Lung (tissue), 11 donors: ENCODE measurements at regions not wholly inside any gene's neighbourhood (a gene's known extent, or its start where the extent isn't known, plus 50 kb on each side); places are given as distances from the start of the nearest gene placed in this dataset.
A peak's percentile ranks its signal among the peaks of the same experiment; 100 is the strongest.
"Not testable (repeated sequence)": the region's sequence is repeated elsewhere in the genome, so short reads cannot be mapped to it uniquely, and the experiment has no call there.

Experiments
- ATAC-seq: fragments of 200-7000 bp; cut with Tn5 transposase; one replicate; pipeline ENCODE4 v1.9.1; 2020; ENCODE audit warnings: moderate number of reproducible peaks; ENCODE audit not compliant: insufficient read depth, low FRiP score
- DNase-seq, 3 donors: peaks; one replicate each; pipeline ENCODE4 v3.0.0-alpha.2; 2013 to 2017
- H3K27ac ChIP-seq, 2 donors: one replicate each; pipeline ENCODE4 v1.5.1; 2013; ENCODE audit warnings: mild to moderate bottlenecking in 2 of 2, moderate library complexity in 2 of 2, control low read depth in 1 of 2, inconsistent platforms in 1 of 2, low read depth in 1 of 2, low read length in 1 of 2
- H3K27me3 ChIP-seq, 3 donors: one replicate each; pipeline ENCODE4 v1.5.1; 2013; ENCODE audit warnings: low read length in 2 of 3; ENCODE audit not compliant: control insufficient read depth in 3 of 3, insufficient read depth in 3 of 3
- H3K36me3 ChIP-seq, 4 donors: one replicate each; pipeline ENCODE4 v1.5.1; 2013; ENCODE audit warnings: low read length in 4 of 4, mild to moderate bottlenecking in 1 of 4, moderate library complexity in 1 of 4; ENCODE audit not compliant: control insufficient read depth in 4 of 4, insufficient read depth in 4 of 4
- H3K4me1 ChIP-seq, 5 donors: one replicate each; pipeline ENCODE4 v1.5.1; 2013; ENCODE audit warnings: low read length in 5 of 5, mild to moderate bottlenecking in 2 of 5, moderate library complexity in 1 of 5; ENCODE audit not compliant: control insufficient read depth in 5 of 5, insufficient read depth in 5 of 5
- H3K4me3 ChIP-seq: one replicate; pipeline ENCODE4 v1.5.1; 2013; ENCODE audit warnings: mild to moderate bottlenecking, control low read depth, moderate library complexity
- H3K9ac ChIP-seq, 2 donors: one replicate each; pipeline ENCODE4 v1.5.1; 2013; ENCODE audit warnings: low read length in 2 of 2, control low read depth in 1 of 2; ENCODE audit not compliant: insufficient read depth in 1 of 2
- H3K9me3 ChIP-seq, 4 donors: one replicate each; pipeline ENCODE4 v1.5.1; 2013; ENCODE audit warnings: low read length in 3 of 4, mild to moderate bottlenecking in 1 of 4, moderate library complexity in 1 of 4; ENCODE audit not compliant: control insufficient read depth in 4 of 4, insufficient read depth in 3 of 4
- WGBS, 2 donors: extraction: QIAGEN DNeasy Blood & Tissue Kit; methylation state at CpG; one replicate each; pipeline ENCODE4 v1.1.7; 2013; 5-methylcytosine and 5-hydroxymethylcytosine counted together
- TF ChIP-seq, protein P1 (sequence below): IDR thresholded peaks from 2 replicates; pipeline ENCODE4 v1.5.1; 2012; ENCODE audit warnings: mild to moderate bottlenecking; ENCODE audit errors: control extremely low read depth, extremely low read depth
- donor health status: control.
- donor health status: control.
- donor health status: Bipolar disorder and iron deficiency.
- donor health status: healthy.
- donor health status: DM: yes; HTN: yes; CAD: no.

DNA sequence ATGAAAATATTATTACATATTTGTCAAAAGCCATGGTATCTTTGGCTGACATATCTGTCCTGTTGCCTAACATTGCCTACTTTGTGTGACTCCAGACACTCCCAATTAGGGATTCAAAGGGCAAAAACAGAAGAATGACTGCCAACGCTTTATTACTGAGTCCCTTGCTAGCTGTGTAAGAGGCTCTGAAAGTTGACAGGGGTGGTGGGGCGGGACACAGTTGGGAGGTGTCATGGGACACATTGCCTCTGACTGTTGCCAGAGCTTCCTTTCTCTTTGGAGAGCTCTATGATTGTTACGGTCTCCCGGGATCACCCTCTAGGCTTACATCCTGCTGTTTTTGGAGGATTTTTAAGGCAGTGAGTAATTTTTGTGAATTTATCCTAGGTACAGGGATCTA is 249.6 kb upstream of the ACVR2A start:
- WGBS, 2 donors: 72 to 93% methylated on average over 4 of the region's 4 CpGs
- no peak for ATAC-seq
- TF ChIP-seq, protein P1, sequence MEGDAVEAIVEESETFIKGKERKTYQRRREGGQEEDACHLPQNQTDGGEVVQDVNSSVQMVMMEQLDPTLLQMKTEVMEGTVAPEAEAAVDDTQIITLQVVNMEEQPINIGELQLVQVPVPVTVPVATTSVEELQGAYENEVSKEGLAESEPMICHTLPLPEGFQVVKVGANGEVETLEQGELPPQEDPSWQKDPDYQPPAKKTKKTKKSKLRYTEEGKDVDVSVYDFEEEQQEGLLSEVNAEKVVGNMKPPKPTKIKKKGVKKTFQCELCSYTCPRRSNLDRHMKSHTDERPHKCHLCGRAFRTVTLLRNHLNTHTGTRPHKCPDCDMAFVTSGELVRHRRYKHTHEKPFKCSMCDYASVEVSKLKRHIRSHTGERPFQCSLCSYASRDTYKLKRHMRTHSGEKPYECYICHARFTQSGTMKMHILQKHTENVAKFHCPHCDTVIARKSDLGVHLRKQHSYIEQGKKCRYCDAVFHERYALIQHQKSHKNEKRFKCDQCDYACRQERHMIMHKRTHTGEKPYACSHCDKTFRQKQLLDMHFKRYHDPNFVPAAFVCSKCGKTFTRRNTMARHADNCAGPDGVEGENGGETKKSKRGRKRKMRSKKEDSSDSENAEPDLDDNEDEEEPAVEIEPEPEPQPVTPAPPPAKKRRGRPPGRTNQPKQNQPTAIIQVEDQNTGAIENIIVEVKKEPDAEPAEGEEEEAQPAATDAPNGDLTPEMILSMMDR: no peak

GRCh38 chr2:147594038-147594437 is 250.8 kb upstream of the ACVR2A start:
- Histone ChIP-seq H3K9me3 (peaks cover 0 to 5% (median 2%) of the 10 kb centered on the region in 4 donors), H3K4me3 (no peak overlapping the region), H3K4me1 (peaks cover 0 to 9% (median 0%) of the 10 kb centered on the region in 5 donors), H3K27me3 (no peaks in the 10 kb centered on the region), H3K36me3 (no peaks in the 10 kb centered on the region), H3K9ac (no peak overlapping the region), H3K27ac (no peak overlapping the region)
- no peak for ATAC-seq
- 79 to 88% methylated on average over 3 of the region's 3 CpGs for WGBS, 2 donors
- TF ChIP-seq, protein P1: no peak
- no peak for DNase-seq

More for the DNA sequence above, 249.6 kb upstream of the ACVR2A start:
- Histone ChIP-seq H3K27ac (no peak overlapping the region), H3K9ac (no peak overlapping the region), H3K27me3 (no peaks in the 10 kb centered on the region), H3K4me3 (no peak overlapping the region), H3K36me3 (no peaks in the 10 kb centered on the region), H3K9me3 (peaks cover 0 to 5% (median 2%) of the 10 kb centered on the region in 4 donors), H3K4me1 (peaks cover 0 to 9% (median 0%) of the 10 kb centered on the region in 5 donors)
- peak in 2 of 3 donors; percentile 23 to 41 for DNase-seq

DNA sequence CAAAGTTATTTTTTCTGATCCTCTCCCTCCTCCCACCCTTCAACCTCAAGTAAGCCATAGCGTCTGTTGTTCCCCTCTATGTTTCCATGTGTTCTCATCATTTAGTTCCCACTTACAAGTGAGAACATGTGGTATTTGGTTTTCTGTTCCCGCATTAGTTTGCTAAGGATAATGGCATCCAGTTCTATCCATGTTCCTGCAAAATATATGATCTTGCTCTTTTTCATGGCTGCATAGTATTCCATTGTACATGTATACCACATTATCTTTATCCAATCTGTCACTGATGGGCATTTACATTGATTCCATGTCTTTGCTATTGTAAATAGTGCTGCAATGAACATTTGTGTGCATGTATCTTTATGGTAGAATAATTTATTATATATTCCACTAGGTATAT is 252.0 kb upstream of the ACVR2A start:
- not testable (repeated sequence) for H3K36me3 ChIP-seq, ATAC-seq
- WGBS, 2 donors: 94 to 98% methylated on average over 2 of the region's 2 CpGs

GRCh38 chr2:147589127-147589526 is 255.7 kb upstream of the ACVR2A start:
- no peak for ATAC-seq
- no peaks in the 10 kb centered on the region for H3K4me1 ChIP-seq
- H3K9ac ChIP-seq: no peak overlapping the region
- WGBS, 2 donors: 78 to 86% methylated on average over 1 of the region's 1 CpG
- TF ChIP-seq, protein P1: no peak
- no peaks in the 10 kb centered on the region for H3K27me3 ChIP-seq
- H3K36me3 ChIP-seq: no peaks in the 10 kb centered on the region
- peaks cover 0 to 5% (median 2%) of the 10 kb centered on the region in 4 donors for H3K9me3 ChIP-seq
- DNase-seq: no peak
- no peak overlapping the region for H3K27ac ChIP-seq
- H3K4me3 ChIP-seq: no peak overlapping the region

More for the DNA sequence above, 252.0 kb upstream of the ACVR2A start:
- H3K4me3 ChIP-seq, H3K4me1 ChIP-seq, H3K9me3 ChIP-seq, H3K9ac ChIP-seq, H3K27ac ChIP-seq, H3K27me3 ChIP-seq, DNase-seq: not testable (repeated sequence)
